Naive thymus-derived CD8-positive, alpha-beta T cell (primary cell): ENCODE measurements at regions not wholly inside any gene's neighbourhood (a gene's known extent, or its start where the extent isn't known, plus 50 kb on each side); places are given as distances from the start of the nearest gene placed in this dataset.

Source experiments
- ATAC-seq, 2 donors: fragments of 150-1000 bp; cut with Tn5 transposase in 1 of 2; sonication (Bioruptor Pico), chemical (Tn5 transposase) in 1 of 2; 1 replicate in 1 of 2; 2 replicates in 1 of 2; pipeline ENCODE4 v1.10.0; 2021; ENCODE audit warnings: mild to moderate bottlenecking in 2 of 2, moderate library complexity in 2 of 2
- POLR2A ChIA-PET: fragments of 350-600 bp; sonication (Branson Sonifier 250); formaldehyde crosslinking; loops from one replicate; lab custom pipeline; 2021; ENCODE audit warnings: antibody characterized with exemption; lab: Charles Lee
- DNase-seq, 10 donors: peaks; one replicate each; pipeline versions ENCODE4 v3.0.0 to v3.0.0-alpha.2; 2020 to 2022
- H3K27ac Mint-ChIP-seq, 10 donors: one replicate each; pipeline ENCODE4 v1.8.0; 2020 to 2022; ENCODE audit warnings: mild to moderate bottlenecking in 10 of 10, mixed read lengths in 10 of 10, moderate library complexity in 4 of 10, inconsistent platforms in 1 of 10
- H3K27me3 Mint-ChIP-seq, 5 donors: one replicate each; pipeline ENCODE4 v1.8.0; 2021 to 2022; ENCODE audit warnings: mixed read lengths in 5 of 5
- H3K36me3 Mint-ChIP-seq, 3 donors: one replicate each; pipeline ENCODE4 v1.8.0; 2020 to 2022; ENCODE audit warnings: mixed read lengths in 3 of 3, mild to moderate bottlenecking in 2 of 3, inconsistent platforms in 1 of 3
- H3K4me1 Mint-ChIP-seq, 4 donors: one replicate each; pipeline ENCODE4 v1.8.0; 2021 to 2022; ENCODE audit warnings: mixed read lengths in 4 of 4
- H3K4me3 Mint-ChIP-seq, 10 donors: one replicate each; pipeline ENCODE4 v1.8.0; 2020 to 2022; ENCODE audit warnings: mild to moderate bottlenecking in 10 of 10, mixed read lengths in 10 of 10, moderate library complexity in 6 of 10, inconsistent platforms in 1 of 10
- H3K9me3 Mint-ChIP-seq, 9 donors: one replicate each; pipeline ENCODE4 v1.8.0; 2020 to 2022; ENCODE audit warnings: mixed read lengths in 9 of 9, mild to moderate bottlenecking in 3 of 9, inconsistent platforms in 1 of 9, moderate library complexity in 1 of 9

- ATAC-seq (no peak), DNase-seq (no peak)
- Mint-ChIP-seq H3K27me3 (peaks cover 2 to 7% (median 5%) of the 10 kb centered on the region in 5 donors), H3K27ac (no peak overlapping the region), H3K4me1 (no peaks in the 10 kb centered on the region), H3K36me3 (no peaks in the 10 kb centered on the region), H3K4me3 (no peak overlapping the region), H3K9me3 (no peaks in the 10 kb centered on the region)
- POLR2A ChIA-PET = no interaction called here
Measured at GRCh38 chr6:71529026-71529425, 240.4 kb downstream of the OGFRL1 start.

DNA sequence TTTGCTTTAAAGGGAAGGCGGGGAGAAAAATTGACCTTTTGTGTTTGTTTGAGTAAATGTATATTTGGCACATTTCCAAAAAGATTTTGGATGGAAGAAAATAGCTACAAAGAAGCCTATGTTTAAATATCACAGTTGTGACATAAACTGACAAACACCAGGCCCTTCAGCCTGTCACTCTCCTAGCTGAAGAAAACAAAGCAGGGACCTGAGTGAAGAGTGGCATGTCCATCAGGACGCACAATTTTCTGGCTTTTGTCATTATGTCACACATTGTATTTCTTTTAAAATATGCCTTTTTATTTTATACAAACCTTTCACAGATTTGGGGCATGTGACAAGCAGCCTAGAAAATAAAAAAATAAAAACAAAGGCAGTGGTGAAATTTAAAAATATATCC lies 241.2 kb downstream of the OGFRL1 start:
- H3K4me1 Mint-ChIP-seq = no peaks in the 10 kb centered on the region
- no peak for DNase-seq
- ATAC-seq = no peak
- no peaks in the 10 kb centered on the region for H3K36me3 Mint-ChIP-seq
- POLR2A ChIA-PET = no interaction called here
- H3K27me3 Mint-ChIP-seq = peaks cover 2 to 9% (median 4%) of the 10 kb centered on the region in 5 donors
- H3K9me3 Mint-ChIP-seq = no peaks in the 10 kb centered on the region
- no peak overlapping the region for H3K4me3 Mint-ChIP-seq
- H3K27ac Mint-ChIP-seq = no peak overlapping the region

GRCh38 chr6:71531006-71531405 lies 242.4 kb downstream of the OGFRL1 start:
- DNase-seq = no peak
- peaks cover 2 to 16% (median 7%) of the 10 kb centered on the region in 5 donors for H3K27me3 Mint-ChIP-seq
- H3K36me3 Mint-ChIP-seq = no peaks in the 10 kb centered on the region
- no peaks in the 10 kb centered on the region for H3K4me1 Mint-ChIP-seq
- POLR2A ChIA-PET = no interaction called here
- ATAC-seq = no peak
- no peak overlapping the region for H3K4me3 Mint-ChIP-seq
- H3K27ac Mint-ChIP-seq = no peak overlapping the region
- H3K9me3 Mint-ChIP-seq = no peaks in the 10 kb centered on the region

DNA sequence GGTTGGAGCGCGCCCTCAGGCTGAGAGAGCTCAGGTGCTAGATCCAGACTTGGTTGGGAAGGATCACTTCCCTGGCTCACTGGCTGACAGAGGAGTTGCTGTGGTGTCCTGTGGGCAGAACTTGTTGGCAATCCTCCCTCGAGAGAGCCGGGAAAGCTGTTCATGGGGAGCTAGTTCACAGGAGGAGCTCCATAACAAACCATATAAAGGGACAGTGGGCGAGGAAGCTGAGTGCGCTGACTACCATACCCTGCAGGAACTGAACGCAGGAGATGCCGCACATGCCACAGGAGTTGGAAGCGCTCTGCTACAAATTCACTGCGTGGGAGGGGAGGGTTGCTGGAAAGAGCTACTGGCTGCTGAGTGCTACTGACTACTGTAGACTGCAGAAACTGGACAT lies 243.2 kb downstream of the OGFRL1 start:
- DNase-seq = no peak
- H3K4me1 Mint-ChIP-seq = no peaks in the 10 kb centered on the region
- POLR2A ChIA-PET = no interaction called here
- H3K27ac Mint-ChIP-seq = no peak overlapping the region
- H3K27me3 Mint-ChIP-seq = peaks cover 2 to 23% (median 6%) of the 10 kb centered on the region in 5 donors
- no peaks in the 10 kb centered on the region for H3K36me3 Mint-ChIP-seq
- H3K9me3 Mint-ChIP-seq = no peaks in the 10 kb centered on the region
- no peak overlapping the region for H3K4me3 Mint-ChIP-seq
- no peak for ATAC-seq

DNA sequence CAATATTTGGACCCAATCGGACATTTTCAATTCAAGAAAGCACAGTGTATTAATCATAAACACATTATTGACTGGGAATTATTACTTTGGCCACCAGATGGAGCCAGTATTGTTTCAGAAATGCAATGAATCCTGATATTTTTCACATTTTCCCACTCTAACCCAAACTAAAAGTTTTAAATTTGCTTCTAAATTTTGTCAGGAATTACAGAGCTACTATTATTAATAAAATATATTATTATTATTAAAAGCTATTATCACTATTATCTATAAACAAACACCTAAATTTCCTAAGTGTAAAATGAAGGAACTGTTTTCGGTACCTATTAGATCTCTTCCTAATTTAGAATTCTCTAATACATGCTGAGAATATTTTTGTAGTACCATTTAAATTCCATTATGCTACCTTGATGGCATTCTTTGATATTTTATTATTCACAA lies 245.3 kb downstream of the OGFRL1 start:
- POLR2A ChIA-PET = no interaction called here
- peaks cover 0 to 23% (median 6%) of the 10 kb centered on the region in 5 donors for H3K27me3 Mint-ChIP-seq
- DNase-seq (no peak), ATAC-seq (no peak)
- H3K4me3 Mint-ChIP-seq = no peak overlapping the region
- no peaks in the 10 kb centered on the region for H3K36me3 Mint-ChIP-seq
- H3K4me1 Mint-ChIP-seq = no peaks in the 10 kb centered on the region
- no peak overlapping the region for H3K27ac Mint-ChIP-seq
- H3K9me3 Mint-ChIP-seq = no peaks in the 10 kb centered on the region

- Mint-ChIP-seq H3K27ac (no peak overlapping the region), H3K9me3 (no peaks in the 10 kb centered on the region), H3K4me3 (no peak overlapping the region), H3K36me3 (no peaks in the 10 kb centered on the region), H3K27me3 (peaks cover 0 to 23% (median 6%) of the 10 kb centered on the region in 5 donors), H3K4me1 (no peaks in the 10 kb centered on the region)
- no peak for ATAC-seq
- POLR2A ChIA-PET = no interaction called here
- no peak for DNase-seq
Measured at GRCh38 chr6:71534921-71535320, 246.3 kb downstream of the OGFRL1 start.

- Mint-ChIP-seq H3K27ac (no peak overlapping the region), H3K9me3 (no peaks in the 10 kb centered on the region), H3K27me3 (peaks cover 0 to 23% (median 7%) of the 10 kb centered on the region in 5 donors), H3K36me3 (no peaks in the 10 kb centered on the region), H3K4me1 (no peaks in the 10 kb centered on the region), H3K4me3 (no peak overlapping the region)
- DNase-seq (no peak), ATAC-seq (no peak)
- POLR2A ChIA-PET = no interaction called here
Measured at GRCh38 chr6:71537717-71538116, 249.1 kb downstream of the OGFRL1 start.

DNA sequence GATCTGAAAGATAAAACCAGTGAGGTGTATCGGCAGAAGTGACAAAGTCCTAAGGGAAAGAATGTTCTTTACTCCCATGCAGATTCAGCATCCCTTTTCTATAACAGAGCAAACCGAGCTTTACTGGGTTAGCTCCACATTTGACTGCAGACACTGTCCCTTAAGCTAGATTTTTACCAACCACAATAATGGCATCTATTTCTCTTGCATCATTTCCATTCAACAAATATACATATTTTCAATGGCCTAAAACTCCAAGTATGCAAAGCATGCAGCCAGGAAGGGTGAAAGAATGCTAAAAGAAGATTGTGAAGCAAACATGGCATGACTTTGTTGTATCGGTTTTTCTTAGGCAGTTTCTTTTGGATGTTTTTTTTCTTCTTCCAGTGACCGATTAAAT lies 255.4 kb downstream of the OGFRL1 start:
- Mint-ChIP-seq H3K4me3 (no peak overlapping the region), H3K4me1 (no peaks in the 10 kb centered on the region), H3K27me3 (peaks cover 0 to 4% (median 0%) of the 10 kb centered on the region in 5 donors), H3K27ac (no peak overlapping the region), H3K9me3 (no peaks in the 10 kb centered on the region), H3K36me3 (no peaks in the 10 kb centered on the region)
- no peak for DNase-seq
- no peak for ATAC-seq
- POLR2A ChIA-PET = no interaction called here

- Mint-ChIP-seq H3K27ac (no peak overlapping the region), H3K9me3 (no peaks in the 10 kb centered on the region), H3K4me1 (no peaks in the 10 kb centered on the region), H3K4me3 (no peak overlapping the region), H3K36me3 (no peaks in the 10 kb centered on the region), H3K27me3 (peaks cover 0 to 4% (median under 1%) of the 10 kb centered on the region in 5 donors)
- ATAC-seq (no peak), DNase-seq (no peak)
- POLR2A ChIA-PET = no interaction called here
Measured at GRCh38 chr6:71544906-71545305, 256.3 kb downstream of the OGFRL1 start.

DNA sequence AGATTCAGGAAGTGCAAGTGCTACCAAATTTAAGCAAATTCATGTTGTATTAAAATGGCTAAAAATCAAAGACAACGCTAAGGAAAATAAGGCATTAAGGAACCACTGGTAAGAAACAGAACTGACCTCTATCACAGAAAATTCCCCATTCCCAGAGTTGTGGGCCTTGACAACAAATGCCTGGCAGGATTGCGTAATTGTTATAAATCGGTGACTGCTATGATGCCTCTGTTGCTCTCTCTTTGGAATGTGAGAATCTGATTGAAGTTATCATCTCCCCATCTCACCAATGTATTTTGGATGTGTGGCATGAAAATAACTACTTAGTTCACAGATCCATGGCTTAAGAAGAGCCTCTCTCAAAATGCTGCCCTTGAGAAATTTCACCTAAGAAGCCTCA lies 257.3 kb downstream of the OGFRL1 start:
- POLR2A ChIA-PET = no interaction called here
- ATAC-seq = no peak
- DNase-seq = no peak

GRCh38 chr6:71551798-71552197 lies 263.2 kb downstream of the OGFRL1 start:
- ATAC-seq (no peak), DNase-seq (no peak)
- peaks cover 0 to 14% (median 0%) of the 10 kb centered on the region in 3 donors for H3K36me3 Mint-ChIP-seq
- peaks cover 0 to 19% (median 7%) of the 10 kb centered on the region in 5 donors for H3K27me3 Mint-ChIP-seq
- no peak overlapping the region for H3K27ac Mint-ChIP-seq
- no peak overlapping the region for H3K4me3 Mint-ChIP-seq
- POLR2A ChIA-PET = no interaction called here
- H3K9me3 Mint-ChIP-seq = peaks cover 0 to 33% (median 12%) of the 10 kb centered on the region in 9 donors
- no peaks in the 10 kb centered on the region for H3K4me1 Mint-ChIP-seq

More for the DNA sequence above, 257.3 kb downstream of the OGFRL1 start:
- Mint-ChIP-seq H3K4me3 (no peak overlapping the region), H3K36me3 (no peaks in the 10 kb centered on the region), H3K4me1 (no peaks in the 10 kb centered on the region), H3K9me3 (no peaks in the 10 kb centered on the region), H3K27me3 (peaks cover 0 to 11% (median 1%) of the 10 kb centered on the region in 5 donors), H3K27ac (no peak overlapping the region)

DNA sequence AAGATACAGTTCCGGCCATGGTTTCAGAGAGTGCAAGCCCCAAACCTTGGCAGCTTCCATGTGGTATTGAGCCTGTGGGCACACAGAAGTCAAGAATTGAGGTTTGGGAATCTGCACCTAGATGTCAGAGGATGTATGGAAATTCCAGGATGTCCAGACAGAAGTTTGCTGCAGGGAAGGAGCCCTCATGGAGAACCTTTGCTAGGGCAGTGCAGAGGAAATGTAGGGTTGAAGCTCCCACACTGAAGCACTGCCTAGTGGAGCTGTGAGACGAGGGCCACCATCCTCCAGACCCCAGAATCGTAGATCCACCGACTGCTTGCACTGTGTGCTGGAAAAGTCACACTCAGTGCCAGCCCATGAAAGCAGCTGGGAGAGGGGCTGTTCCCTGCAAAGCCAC lies 267.5 kb downstream of the OGFRL1 start:
- ATAC-seq (no peak), DNase-seq (peak in 1 of 10 donors; percentile 22)
- POLR2A ChIA-PET = no interaction called here
- H3K4me3 Mint-ChIP-seq = no peak overlapping the region
- peaks cover 11 to 71% (median 33%) of the 10 kb centered on the region in 9 donors for H3K9me3 Mint-ChIP-seq
- peaks cover 0 to 12% (median 7%) of the 10 kb centered on the region in 5 donors for H3K27me3 Mint-ChIP-seq
- no peaks in the 10 kb centered on the region for H3K4me1 Mint-ChIP-seq
- H3K27ac Mint-ChIP-seq = no peak overlapping the region
- H3K36me3 Mint-ChIP-seq = peaks cover 0 to 37% (median 0%) of the 10 kb centered on the region in 3 donors

DNA sequence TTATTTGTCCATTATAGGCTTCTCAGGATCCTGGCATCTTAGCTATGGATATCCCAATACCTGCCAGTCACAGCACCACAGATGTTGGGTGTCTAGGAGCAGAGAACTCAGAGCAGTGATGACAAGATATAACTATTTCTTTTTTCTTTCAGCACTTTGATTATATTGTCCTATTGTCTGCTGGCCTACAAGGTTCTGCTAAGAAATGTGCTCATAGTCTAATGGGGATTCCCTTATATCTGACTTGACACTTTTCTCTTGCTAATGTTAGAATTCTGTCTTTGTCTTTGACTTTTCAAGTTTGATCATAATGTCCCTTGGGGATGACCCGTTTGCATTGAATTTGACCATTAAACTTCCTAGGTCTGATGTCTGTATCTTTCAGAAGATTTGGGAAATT lies 270.4 kb downstream of the OGFRL1 start:
- ATAC-seq = no peak
- no peak overlapping the region for H3K4me3 Mint-ChIP-seq
- H3K9me3 Mint-ChIP-seq = peaks cover 11 to 59% (median 31%) of the 10 kb centered on the region in 9 donors
- H3K4me1 Mint-ChIP-seq = no peaks in the 10 kb centered on the region
- peaks cover 0 to 18% (median 8%) of the 10 kb centered on the region in 5 donors for H3K27me3 Mint-ChIP-seq
- DNase-seq = no peak
- POLR2A ChIA-PET = no interaction called here
- no peak overlapping the region for H3K27ac Mint-ChIP-seq
- H3K36me3 Mint-ChIP-seq = peaks cover 0 to 34% (median 0%) of the 10 kb centered on the region in 3 donors

- no peak overlapping the region for H3K4me3 Mint-ChIP-seq
- peaks cover 0 to 10% (median 3%) of the 10 kb centered on the region in 5 donors for H3K27me3 Mint-ChIP-seq
- H3K9me3 Mint-ChIP-seq = peaks cover 0 to 1% (median 0%) of the 10 kb centered on the region in 9 donors
- ATAC-seq (no peak), DNase-seq (no peak)
- H3K4me1 Mint-ChIP-seq = no peaks in the 10 kb centered on the region
- no peak overlapping the region for H3K27ac Mint-ChIP-seq
- no peaks in the 10 kb centered on the region for H3K36me3 Mint-ChIP-seq
- POLR2A ChIA-PET = no interaction called here
Measured at GRCh38 chr6:71567562-71567961, 279.0 kb downstream of the OGFRL1 start.
